ENCODE measurements at regions not wholly inside any gene's neighbourhood (a gene's known extent, or its start where the extent isn't known, plus 50 kb on each side); places are given as distances from the start of the nearest gene placed in this dataset.

GRCh38 chr6:168371185-168371584 is 51.6 kb upstream of the DACT2 start (continued):
- TF ChIP-seq POLR2AphosphoS5 (IDR thresholded peaks at IDR 0.05; ENCODE audit: low read depth, low read length) (no peak), YY1 (IDR thresholded peaks at IDR 0.05; ENCODE audit: extremely low read depth, insufficient replicate concordance, low read depth, low read length) (no peak), ZFX (IDR thresholded peaks at IDR 0.05) (no peak), MAX (IDR thresholded peaks at IDR 0.05) (no peak), ATF3 (IDR thresholded peaks at IDR 0.05) (no peak), CBX3 (IDR thresholded peaks at IDR 0.05; ENCODE audit: low read depth) (no peak), FOSL1 (IDR thresholded peaks at IDR 0.05; ENCODE audit: low read depth) (no peak), EZH2 (IDR thresholded peaks at IDR 0.05) (no peak), SIN3A (IDR thresholded peaks at IDR 0.05; ENCODE audit: low read depth) (no peak), SRF (IDR thresholded peaks at IDR 0.05; ENCODE audit: low read depth) (no peak), JUND (IDR thresholded peaks at IDR 0.05) (no peak)

DNA sequence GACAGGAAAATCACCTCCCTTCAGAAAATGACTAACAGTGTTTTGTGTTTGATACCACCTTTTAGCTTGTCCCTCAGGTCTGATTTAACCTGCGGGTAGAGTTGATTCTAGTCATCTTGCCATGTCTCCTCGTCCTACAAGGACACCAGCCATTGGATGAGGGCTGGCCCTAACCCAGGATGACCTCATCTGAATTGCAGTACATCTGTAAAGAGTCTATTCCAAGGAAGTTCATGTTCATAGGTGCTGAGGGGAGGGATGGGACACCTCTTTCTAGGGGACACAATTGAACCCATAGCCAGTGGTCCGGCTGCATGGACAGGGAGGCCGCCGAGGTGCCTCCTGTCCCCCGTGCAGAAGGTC is 52.0 kb upstream of the DACT2 start:
- intact Hi-C loops (cut with micrococcal nuclease) = loop anchor here (2.0 kb wide), 1 partner anchor 287 kb away; no protein-coding TSS in a partner anchor
- Histone ChIP-seq H3K27ac (ENCODE audit: low read depth, low read length) (no peak overlapping the region), H3K4me1 (ENCODE audit: control insufficient read depth in 1 of 2, insufficient read depth in 2 of 2, low read length in 2 of 2) (peaks cover 0 to 4% of the 10 kb centered on the region in 2 experiments; a peak in 1 of 4 replicates), H3K4me2 (ENCODE audit: low read length) (no peak overlapping the region), H3K4me3 (replicated peaks in 1 of 2; ENCODE audit: low read depth in 1 of 2, low read length in 2 of 2) (no peak overlapping the region), H2AFZ (ENCODE audit: low read depth, low read length, poor library complexity, severe bottlenecking) (no peak overlapping the region), H3K27me3 (ENCODE audit: insufficient read depth, low read length) (no peaks in the 10 kb centered on the region), H3K9me2 (ENCODE audit: insufficient read depth) (no peaks in the 10 kb centered on the region), H3K9me3 (ENCODE audit: control insufficient read depth in 1 of 2, insufficient read depth in 1 of 2, low read depth in 1 of 2, low read length in 2 of 2) (no peaks in the 10 kb centered on the region), H4K20me1 (ENCODE audit: insufficient read depth) (no peaks in the 10 kb centered on the region), H3K36me3 (ENCODE audit: control insufficient read depth in 1 of 2, insufficient read depth in 2 of 2, low read length in 2 of 2) (no peaks in the 10 kb centered on the region), H3K9ac (ENCODE audit: low read length) (no peak overlapping the region), H3K79me2 (ENCODE audit: insufficient read depth, low read length) (no peaks in the 10 kb centered on the region)
- BruUV-seq (replicated peaks) = no TSS peak
- DNase-seq (ENCODE audit: low read depth, low spot score) (no peak), ATAC-seq (no peak)
- no peak for TF ChIP-seq CTCF (IDR thresholded peaks at IDR 0.05 in 2 of 3, conservative IDR thresholded peaks at IDR 0.05 in 1 of 3; ENCODE audit: borderline replicate concordance in 1 of 3, insufficient read depth in 1 of 3, low read depth in 2 of 3, low read length in 2 of 3)
- ChIA-PET POLR2A (no interaction called here), RAD21 (ENCODE audit: low non-redundant PET in 1 of 2, low total read pairs in 2 of 2, uncharacterized antibody in 2 of 2, unreplicated experiment in 2 of 2) (no interaction called here), CTCF (no interaction called here)

Data from HCT116 (cell line).